GM12892 (cell line): ENCODE measurements at regions not wholly inside any gene's neighbourhood (a gene's known extent, or its start where the extent isn't known, plus 50 kb on each side); places are given as distances from the start of the nearest gene placed in this dataset.

Experiments
- DNase-seq: peaks from one replicate; pipeline ENCODE4 v3.0.0; 2011; ENCODE audit not compliant: insufficient read length
- FAIRE-seq: peaks from 2 replicates; lab custom pipeline; 2011; peaks lifted over from hg19 to GRCh38; lab: Jason Lieb, UNC
- POLR2A ChIP-seq: IDR thresholded peaks from 2 replicates; pipeline ENCODE4 v1.6.1; 2011; ENCODE audit warnings: low read depth, low read length, control low read depth
- POLR2AphosphoS5 ChIP-seq: IDR thresholded peaks from 2 replicates; pipeline ENCODE4 v1.6.1; 2011; ENCODE audit warnings: low read depth, low read length, control low read depth
- TAF1 ChIP-seq: IDR thresholded peaks from 2 replicates; pipeline ENCODE4 v1.6.1; 2011; ENCODE audit warnings: low read depth, mild to moderate bottlenecking, control low read depth, low read length, borderline replicate concordance

GRCh38 chr3:78268087-78268486 is 1228.2 kb downstream of the ROBO2 start:
- no peak for FAIRE-seq

DNA sequence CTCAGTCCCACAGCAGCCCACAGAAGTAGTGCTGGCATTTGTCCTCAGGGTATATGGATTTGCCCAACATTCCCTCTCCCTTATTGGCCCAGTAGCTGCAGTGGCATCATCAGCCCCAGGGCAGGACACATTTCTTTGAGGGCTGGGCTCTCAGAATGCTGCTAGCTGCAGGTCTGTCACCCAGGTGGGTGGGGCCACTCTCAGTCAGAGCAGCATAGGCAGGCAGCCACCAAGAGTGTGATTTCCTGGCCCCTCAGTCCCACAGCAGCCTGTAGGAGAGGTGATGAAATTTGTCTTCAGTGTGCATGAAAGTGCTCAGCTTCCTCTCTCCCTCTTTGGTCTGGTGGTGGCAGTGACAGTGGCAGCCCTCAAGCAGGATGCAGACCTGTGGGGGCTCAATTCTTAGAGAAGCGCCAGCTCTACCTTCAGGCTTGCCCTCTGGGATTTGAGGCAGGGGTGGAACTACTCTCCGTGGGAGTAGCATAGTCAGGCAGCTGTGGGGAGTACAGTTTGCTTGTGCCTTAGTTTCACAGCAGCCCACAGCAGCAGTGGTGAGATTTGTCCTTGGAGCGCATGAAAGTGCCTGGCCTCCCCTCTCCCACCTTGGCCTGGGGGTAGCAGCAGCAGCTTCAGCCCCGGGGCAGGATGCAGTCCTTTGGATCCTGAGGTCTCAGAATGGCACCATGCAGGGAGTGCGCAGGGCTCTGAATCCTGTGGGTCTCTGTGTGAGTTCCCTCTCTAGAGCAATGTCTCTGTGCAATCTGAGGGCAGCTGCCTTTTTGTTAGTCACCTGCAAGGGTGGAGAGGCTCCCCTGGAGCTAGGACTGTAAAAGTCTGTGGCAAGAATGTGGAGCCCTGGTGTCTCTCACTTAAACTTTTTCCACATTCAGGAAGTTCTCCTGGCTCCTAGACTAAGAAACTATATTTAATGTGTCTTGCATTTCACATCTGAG is 1229.1 kb downstream of the ROBO2 start:
- FAIRE-seq (no peak), DNase-seq (no peak)
- TF ChIP-seq POLR2AphosphoS5 (no peak), TAF1 (no peak), POLR2A (no peak)

More at GRCh38 chr3:78268087-78268486, 1228.2 kb downstream of the ROBO2 start:
- DNase-seq = no peak
- TF ChIP-seq POLR2AphosphoS5 = no peak
- no peak for TF ChIP-seq POLR2A
- no peak for TF ChIP-seq TAF1

DNA sequence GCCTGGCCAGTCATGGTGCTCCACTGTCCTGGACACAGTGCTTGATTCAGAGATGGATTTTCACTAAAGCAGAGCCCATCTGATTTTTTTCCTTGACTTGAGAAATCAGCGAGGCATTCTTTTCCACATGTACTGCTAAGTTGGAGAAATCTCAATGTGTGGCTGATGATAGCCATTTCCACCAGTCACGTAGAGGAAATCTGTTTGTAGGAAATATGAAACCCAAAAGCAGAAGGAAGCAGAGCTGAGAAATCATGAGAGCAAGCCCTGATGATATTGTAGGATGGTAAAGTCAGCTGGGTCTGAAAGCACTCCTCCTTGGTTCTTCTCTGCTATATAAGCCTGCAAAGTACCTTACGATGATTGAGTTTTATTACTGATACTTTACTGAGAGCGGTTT is 1233.4 kb downstream of the ROBO2 start:
- no peak for TF ChIP-seq POLR2A
- TF ChIP-seq TAF1 = no peak
- no peak for TF ChIP-seq POLR2AphosphoS5
- DNase-seq (no peak), FAIRE-seq (no peak)

DNA sequence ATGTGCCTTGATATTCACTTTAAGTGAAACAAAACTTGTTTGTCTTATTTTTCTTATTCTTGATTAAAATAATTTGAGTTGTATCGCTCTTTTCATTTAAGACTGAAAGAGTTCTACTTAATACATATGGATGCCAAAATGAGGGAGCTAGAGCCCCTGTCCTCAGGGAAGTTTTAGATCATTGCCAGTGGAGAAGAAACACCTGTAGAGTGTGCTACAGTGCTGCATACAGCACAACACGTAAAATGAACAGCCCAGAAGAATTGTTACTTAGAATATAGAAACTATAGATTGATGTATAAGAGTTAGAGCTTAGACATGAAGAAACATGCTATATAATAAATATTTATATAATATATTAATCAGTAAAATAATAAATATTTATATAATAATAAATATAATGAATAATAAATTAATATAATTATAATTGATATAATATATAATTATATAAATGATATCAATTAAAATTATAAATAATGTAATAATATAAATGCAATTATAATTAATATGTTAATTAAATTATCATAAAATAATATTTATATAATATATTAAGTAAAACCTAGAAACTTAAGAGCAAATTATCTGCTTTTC is 1234.7 kb downstream of the ROBO2 start:
- FAIRE-seq = no peak
- no peak for TF ChIP-seq TAF1
- no peak for TF ChIP-seq POLR2A
- TF ChIP-seq POLR2AphosphoS5 = no peak
- no peak for DNase-seq

DNA sequence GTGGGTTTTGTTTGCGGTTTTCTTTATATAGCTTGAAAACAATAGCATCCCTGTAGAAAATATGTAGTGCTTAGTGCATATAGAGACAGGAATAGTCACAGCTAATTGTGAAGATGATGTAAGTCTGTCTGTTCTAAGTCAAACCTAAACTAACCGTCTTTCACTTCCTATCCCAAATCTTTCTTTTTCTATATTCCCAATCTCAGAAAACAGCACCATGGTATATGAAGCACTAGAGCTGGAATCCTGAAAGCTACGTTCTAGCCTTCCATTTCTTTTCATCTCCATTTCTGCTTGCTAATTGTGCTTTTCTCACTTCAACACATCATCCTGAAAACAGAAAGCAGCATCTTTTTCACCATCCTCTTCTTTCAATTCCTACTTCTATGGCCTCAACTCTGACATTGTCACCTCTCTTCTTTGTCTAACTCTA is 1235.5 kb downstream of the ROBO2 start:
- peak; percentile 53 for FAIRE-seq
- no peak for TF ChIP-seq TAF1
- TF ChIP-seq POLR2AphosphoS5 = no peak
- no peak for TF ChIP-seq POLR2A

GRCh38 chr3:78277220-78277619 is 1237.3 kb downstream of the ROBO2 start:
- DNase-seq (no peak), FAIRE-seq (no peak)
- TF ChIP-seq TAF1 (no peak), POLR2AphosphoS5 (no peak), POLR2A (no peak)

More for the DNA sequence above, 1235.5 kb downstream of the ROBO2 start:
- DNase-seq = no peak

GRCh38 chr3:78277801-78278200 is 1237.9 kb downstream of the ROBO2 start:
- DNase-seq = no peak
- FAIRE-seq = no peak
- no peak for TF ChIP-seq POLR2A
- TF ChIP-seq POLR2AphosphoS5 = no peak
- no peak for TF ChIP-seq TAF1

DNA sequence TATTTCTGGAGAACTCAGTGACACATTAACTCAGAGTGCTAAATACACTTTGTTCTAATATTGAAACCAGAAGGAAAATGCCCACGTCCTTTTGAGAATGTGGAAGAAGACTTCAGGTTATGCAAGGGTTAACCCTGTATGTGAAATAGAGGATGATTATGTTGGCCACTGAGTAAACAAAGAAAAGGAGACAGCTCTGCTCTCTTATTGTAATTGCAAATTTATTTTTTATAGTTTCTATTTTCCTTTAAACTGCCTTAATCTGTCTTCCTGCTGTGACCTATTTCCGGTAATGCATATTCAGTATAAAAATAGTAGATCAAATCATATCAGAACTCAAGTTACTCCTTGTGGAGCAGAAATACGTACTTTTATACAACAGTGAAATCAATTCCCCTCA is 1239.2 kb downstream of the ROBO2 start:
- FAIRE-seq = no peak
- TF ChIP-seq POLR2A (no peak), TAF1 (no peak), POLR2AphosphoS5 (no peak)
- no peak for DNase-seq

GRCh38 chr3:78281381-78281780 is 1241.5 kb downstream of the ROBO2 start:
- DNase-seq = no peak
- TF ChIP-seq POLR2AphosphoS5 (no peak), POLR2A (no peak), TAF1 (no peak)
- no peak for FAIRE-seq

GRCh38 chr3:78283994-78284393 is 1244.1 kb downstream of the ROBO2 start:
- FAIRE-seq (no peak), DNase-seq (no peak)
- TF ChIP-seq POLR2A (no peak), POLR2AphosphoS5 (no peak), TAF1 (no peak)

- no peak for TF ChIP-seq POLR2A
- TF ChIP-seq POLR2AphosphoS5 = no peak
- no peak for TF ChIP-seq TAF1
- FAIRE-seq = no peak
- no peak for DNase-seq
These were observed 1245.3 kb downstream of the ROBO2 start for GRCh38 chr3:78285032-78285728.
